Gastroesophageal sphincter (tissue), 4 donors: ENCODE measurements at regions not wholly inside any gene's neighbourhood (a gene's known extent, or its start where the extent isn't known, plus 50 kb on each side); places are given as distances from the start of the nearest gene placed in this dataset.
"Not testable (repeated sequence)": the region's sequence is repeated elsewhere in the genome, so short reads cannot be mapped to it uniquely, and the experiment has no call there.

ENCODE experiments used
- ATAC-seq: fragments of 150-250 bp; one replicate; pipeline ENCODE4 v1.9.1; 2016; ENCODE audit warnings: mild to moderate bottlenecking, moderate library complexity
- H3K27ac ChIP-seq, 4 donors: fragments of 200-600 bp; sonication (generic) in 3 of 4; 1 replicate in 3 of 4; 2 replicates in 1 of 4; pipeline ENCODE4 v1.5.1; 2016 to 2019
- H3K27me3 ChIP-seq: fragments of 200-600 bp; sonication (generic); one replicate; pipeline ENCODE4 v1.5.1; 2019
- H3K36me3 ChIP-seq, 2 donors: fragments of 200-600 bp; sonication (generic); one replicate each; pipeline ENCODE4 v1.5.1; 2019; ENCODE audit warnings: control low read depth in 1 of 2
- H3K4me1 ChIP-seq, 3 donors: fragments of 200-600 bp; sonication (generic); 1 replicate in 2 of 3; 2 replicates in 1 of 3; pipeline ENCODE4 v1.5.1; 2016 to 2019; ENCODE audit warnings: control low read depth in 2 of 3
- H3K4me3 ChIP-seq, 2 donors: fragments of 200-600 bp; sonication (generic); one replicate each; pipeline ENCODE4 v1.5.1; 2019; ENCODE audit warnings: mild to moderate bottlenecking in 1 of 2, moderate library complexity in 1 of 2
- H3K9me3 ChIP-seq, 3 donors: fragments of 200-600 bp; sonication (generic); one replicate each; pipeline ENCODE4 v1.5.1; 2017 to 2019; ENCODE audit warnings: control low read depth in 2 of 3
- EP300 ChIP-seq: sonication (generic); formaldehyde crosslinking; IDR thresholded peaks from one replicate; pipeline ENCODE4 v1.6.1; 2017; ENCODE audit warnings: antibody characterized with exemption, mild to moderate bottlenecking
- POLR2A ChIP-seq, 2 donors: fragments of 450-650 bp; IDR thresholded peaks; one replicate each; pipeline ENCODE4 v1.6.1; 2017; ENCODE audit warnings: antibody characterized with exemption in 2 of 2, mild to moderate bottlenecking in 2 of 2, moderate library complexity in 1 of 2
- POLR2AphosphoS5 ChIP-seq: sonication (generic); formaldehyde crosslinking; IDR thresholded peaks from one replicate; pipeline ENCODE4 v1.6.1; 2017; ENCODE audit warnings: antibody characterized with exemption
- WGBS, 2 donors: methylation state at CpG; one replicate each; pipeline ENCODE4 v1.1.5; 2018; ENCODE audit warnings: low coverage in 1 of 2; 5-methylcytosine and 5-hydroxymethylcytosine counted together
- TF ChIP-seq, protein P1 (sequence below), 4 experiments: fragments of 200-600 bp in 2 of 4; fragments of 450-650 bp in 2 of 4; sonication (generic) in 1 of 4; IDR thresholded peaks; one replicate each; pipeline ENCODE4 v1.5.1; 2017 to 2019; ENCODE audit warnings: antibody characterized with exemption in 4 of 4, mild to moderate bottlenecking in 2 of 4, moderate library complexity in 2 of 4

DNA sequence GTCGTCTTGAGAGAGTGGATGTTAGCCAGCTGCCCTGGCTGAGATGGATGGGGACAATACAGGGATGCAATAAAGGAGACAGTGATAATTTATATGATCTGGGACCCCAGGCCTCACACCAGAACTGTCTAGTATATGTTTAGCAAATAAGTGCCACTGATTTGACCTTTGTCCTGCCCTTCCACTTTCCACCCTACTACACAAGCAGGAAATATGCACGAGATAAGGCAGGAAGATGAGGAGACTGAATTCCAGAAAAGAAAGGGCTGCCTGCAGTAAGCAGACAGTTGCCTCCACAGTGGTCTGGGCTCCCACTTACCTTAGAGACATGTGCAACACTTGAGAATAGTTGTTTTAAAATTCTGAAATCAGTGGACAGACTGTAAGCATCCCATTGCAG is 80.2 kb upstream of the ZNF91 start:
- 26% methylated on average over 2 of the region's 2 CpGs; no CpG with 5 or more reads in 1 of the 2 donors for WGBS, 2 donors
- ATAC-seq: no peak
- Histone ChIP-seq H3K4me1 (peaks cover 0 to 9% (median 0%) of the 10 kb centered on the region in 3 donors), H3K27me3 (peaks cover 35% of the 10 kb centered on the region), H3K36me3 (no peaks in the 10 kb centered on the region), H3K9me3 (peaks cover 0 to 3% (median 0%) of the 10 kb centered on the region in 3 donors), H3K27ac (no peak overlapping the region), H3K4me3 (no peak overlapping the region)
- TF ChIP-seq, protein P1, sequence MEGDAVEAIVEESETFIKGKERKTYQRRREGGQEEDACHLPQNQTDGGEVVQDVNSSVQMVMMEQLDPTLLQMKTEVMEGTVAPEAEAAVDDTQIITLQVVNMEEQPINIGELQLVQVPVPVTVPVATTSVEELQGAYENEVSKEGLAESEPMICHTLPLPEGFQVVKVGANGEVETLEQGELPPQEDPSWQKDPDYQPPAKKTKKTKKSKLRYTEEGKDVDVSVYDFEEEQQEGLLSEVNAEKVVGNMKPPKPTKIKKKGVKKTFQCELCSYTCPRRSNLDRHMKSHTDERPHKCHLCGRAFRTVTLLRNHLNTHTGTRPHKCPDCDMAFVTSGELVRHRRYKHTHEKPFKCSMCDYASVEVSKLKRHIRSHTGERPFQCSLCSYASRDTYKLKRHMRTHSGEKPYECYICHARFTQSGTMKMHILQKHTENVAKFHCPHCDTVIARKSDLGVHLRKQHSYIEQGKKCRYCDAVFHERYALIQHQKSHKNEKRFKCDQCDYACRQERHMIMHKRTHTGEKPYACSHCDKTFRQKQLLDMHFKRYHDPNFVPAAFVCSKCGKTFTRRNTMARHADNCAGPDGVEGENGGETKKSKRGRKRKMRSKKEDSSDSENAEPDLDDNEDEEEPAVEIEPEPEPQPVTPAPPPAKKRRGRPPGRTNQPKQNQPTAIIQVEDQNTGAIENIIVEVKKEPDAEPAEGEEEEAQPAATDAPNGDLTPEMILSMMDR (IDR thresholded peaks at IDR 0.05): no peak
- TF ChIP-seq POLR2AphosphoS5: no peak
- TF ChIP-seq POLR2A (IDR thresholded peaks at IDR 0.05): no peak
- no peak for TF ChIP-seq EP300

DNA sequence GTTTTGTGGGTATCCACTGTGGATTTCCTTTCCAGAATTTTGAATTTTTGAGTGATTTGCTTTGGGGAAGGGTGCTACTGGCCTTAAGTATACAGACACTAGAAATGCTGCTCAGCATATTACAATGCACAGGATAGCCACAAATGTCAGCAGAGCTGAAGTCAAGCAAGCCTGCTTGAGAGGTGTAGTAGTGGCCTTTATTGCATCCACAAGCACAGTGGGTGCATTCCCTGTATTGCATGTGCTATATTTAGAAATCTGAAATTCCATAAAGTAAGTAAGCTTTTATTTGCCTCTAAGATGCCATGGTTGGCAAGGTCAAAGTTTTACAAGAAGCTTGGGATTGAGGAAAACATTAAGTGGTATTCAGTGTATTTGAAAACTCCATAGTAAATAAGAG is 79.5 kb upstream of the ZNF91 start:
- H3K36me3 ChIP-seq: no peaks in the 10 kb centered on the region
- peaks cover 43% of the 10 kb centered on the region for H3K27me3 ChIP-seq
- H3K4me1 ChIP-seq: peaks cover 0 to 9% (median 0%) of the 10 kb centered on the region in 3 donors
- no peak overlapping the region for H3K27ac ChIP-seq
- no peak overlapping the region for H3K4me3 ChIP-seq
- ATAC-seq: no peak
- H3K9me3 ChIP-seq: peaks cover 0 to 3% (median 0%) of the 10 kb centered on the region in 3 donors
- TF ChIP-seq, protein P1 (IDR thresholded peaks at IDR 0.05): no peak
- TF ChIP-seq EP300 (no peak), POLR2AphosphoS5 (no peak), POLR2A (IDR thresholded peaks at IDR 0.05) (no peak)

DNA sequence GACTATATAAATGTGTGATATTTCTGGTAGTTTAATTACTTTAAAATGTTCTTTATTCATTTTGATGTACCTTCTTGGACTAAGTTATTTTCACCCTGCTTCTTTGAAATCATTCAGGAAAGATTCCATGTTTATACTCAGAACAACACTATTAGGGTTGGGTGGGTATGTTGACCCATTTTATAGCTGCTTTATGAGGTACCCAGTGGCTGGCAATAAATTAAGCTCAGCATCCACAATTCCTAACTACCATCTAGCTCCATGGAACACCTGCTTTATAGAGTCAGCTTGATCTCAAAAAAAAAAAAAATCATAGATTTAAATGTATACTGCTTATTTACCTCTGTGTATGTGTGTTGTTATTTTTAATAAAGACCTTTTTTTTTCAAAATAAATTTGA is 78.9 kb upstream of the ZNF91 start:
- no peak for ATAC-seq
- Histone ChIP-seq H3K27me3 (peaks cover 43% of the 10 kb centered on the region), H3K4me3 (no peak overlapping the region), H3K36me3 (no peaks in the 10 kb centered on the region), H3K4me1 (peaks cover 0 to 9% (median 0%) of the 10 kb centered on the region in 3 donors), H3K9me3 (peaks cover 0 to 3% (median 0%) of the 10 kb centered on the region in 3 donors), H3K27ac (no peak overlapping the region)
- TF ChIP-seq, protein P1 (IDR thresholded peaks at IDR 0.05): no peak
- TF ChIP-seq POLR2A (IDR thresholded peaks at IDR 0.05) (no peak), POLR2AphosphoS5 (no peak), EP300 (no peak)

DNA sequence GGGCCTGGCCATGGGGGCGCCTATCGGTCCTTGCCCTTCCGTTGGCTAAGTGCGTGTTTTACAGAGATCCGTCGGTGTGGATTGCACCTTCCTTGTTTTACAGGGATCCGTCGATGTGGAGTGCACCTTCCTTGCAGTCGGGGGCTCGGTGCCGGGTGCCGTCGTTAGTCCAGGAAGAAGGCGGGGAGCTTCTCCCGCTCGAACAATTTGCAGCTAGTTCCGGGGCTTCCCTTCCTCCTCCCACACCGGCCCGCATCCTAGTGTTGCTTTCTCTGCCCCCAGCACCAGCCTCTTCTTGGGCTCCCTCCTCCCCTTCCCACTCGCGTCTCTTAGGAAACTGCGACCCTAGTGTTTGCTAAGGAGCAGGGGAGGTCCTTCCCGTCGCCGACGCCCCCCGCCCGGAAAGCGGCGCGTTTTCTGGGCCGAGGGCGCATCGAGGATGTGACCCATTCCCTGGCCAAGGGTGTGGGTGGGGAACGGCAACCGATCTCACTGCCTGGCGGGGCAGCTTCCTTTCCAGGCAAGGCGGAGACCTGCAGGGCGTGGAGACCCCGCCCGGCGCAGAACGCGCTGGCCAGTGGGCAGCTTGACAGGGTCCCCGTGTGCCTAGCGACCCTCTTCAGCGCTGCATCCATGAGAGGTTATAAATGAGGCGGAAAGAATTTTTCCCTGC is 75.7 kb upstream of the ZNF91 start:
- ATAC-seq: no peak
- no peak for TF ChIP-seq POLR2AphosphoS5
- TF ChIP-seq EP300: no peak
- TF ChIP-seq, protein P1 (IDR thresholded peaks at IDR 0.05): no peak
- no peak for TF ChIP-seq POLR2A (IDR thresholded peaks at IDR 0.05)
- Histone ChIP-seq H3K9me3 (peaks cover 0 to 3% (median 0%) of the 10 kb centered on the region in 3 donors), H3K27ac (no peak overlapping the region), H3K4me3 (peak overlapping the region in 1 of 2 donors; percentile 25), H3K27me3 (peaks cover 43% of the 10 kb centered on the region), H3K36me3 (no peaks in the 10 kb centered on the region), H3K4me1 (peaks cover 0 to 9% (median 0%) of the 10 kb centered on the region in 3 donors)
- 38% methylated on average over 6 of the region's 48 CpGs; no CpG with 5 or more reads in 1 of the 2 donors for WGBS, 2 donors

- WGBS, 2 donors: 85 to 100% methylated on average over 1 to 2 of the region's 2 CpGs
- not testable (repeated sequence) for H3K36me3 ChIP-seq, H3K9me3 ChIP-seq, ATAC-seq, H3K27me3 ChIP-seq, H3K4me1 ChIP-seq, H3K4me3 ChIP-seq, H3K27ac ChIP-seq
These were observed 69.1 kb upstream of the ZNF91 start for GRCh38 chr19:23464349-23464748.
